Jurkat, Clone E6-1 (cell line): ENCODE measurements at regions not wholly inside any gene's neighbourhood (a gene's known extent, or its start where the extent isn't known, plus 50 kb on each side); places are given as distances from the start of the nearest gene placed in this dataset.

Source experiments
- DNase-seq: peaks from one replicate; pipeline ENCODE4 v3.0.0-alpha.2; 2011; ENCODE audit warnings: low read depth, low spot score
- H3K4me3 ChIP-seq: 2 replicates; pipeline ENCODE4 v1.5.1; 2011; ENCODE audit warnings: mild to moderate bottlenecking, low read length, control low read depth, moderate library complexity

- DNase-seq: no peak
- H3K4me3 ChIP-seq: no peak overlapping the region
Observed at GRCh38 chr2:226495466-226496272, 304.0 kb downstream of the IRS1 start.

DNA sequence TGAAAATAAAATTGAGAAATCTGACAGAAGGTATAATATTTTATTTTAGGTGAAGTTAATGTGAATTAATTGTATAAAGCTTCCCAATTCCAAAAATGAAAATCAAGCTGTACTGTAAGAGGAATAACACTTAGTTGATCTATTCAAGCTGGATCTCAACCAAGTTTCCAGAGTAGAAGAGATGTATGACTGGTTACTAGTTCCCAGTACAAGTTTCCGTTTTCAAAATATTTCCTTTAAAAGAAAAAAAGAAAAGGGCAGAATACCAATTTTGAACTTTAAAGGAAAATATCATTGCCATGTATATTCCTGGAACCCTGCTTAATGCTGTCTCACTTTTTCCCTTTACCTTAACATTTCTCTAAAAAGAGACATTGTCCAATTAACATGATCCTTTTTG, 308.5 kb downstream of the IRS1 start:
- DNase-seq: no peak
- H3K4me3 ChIP-seq: no peak overlapping the region

DNA sequence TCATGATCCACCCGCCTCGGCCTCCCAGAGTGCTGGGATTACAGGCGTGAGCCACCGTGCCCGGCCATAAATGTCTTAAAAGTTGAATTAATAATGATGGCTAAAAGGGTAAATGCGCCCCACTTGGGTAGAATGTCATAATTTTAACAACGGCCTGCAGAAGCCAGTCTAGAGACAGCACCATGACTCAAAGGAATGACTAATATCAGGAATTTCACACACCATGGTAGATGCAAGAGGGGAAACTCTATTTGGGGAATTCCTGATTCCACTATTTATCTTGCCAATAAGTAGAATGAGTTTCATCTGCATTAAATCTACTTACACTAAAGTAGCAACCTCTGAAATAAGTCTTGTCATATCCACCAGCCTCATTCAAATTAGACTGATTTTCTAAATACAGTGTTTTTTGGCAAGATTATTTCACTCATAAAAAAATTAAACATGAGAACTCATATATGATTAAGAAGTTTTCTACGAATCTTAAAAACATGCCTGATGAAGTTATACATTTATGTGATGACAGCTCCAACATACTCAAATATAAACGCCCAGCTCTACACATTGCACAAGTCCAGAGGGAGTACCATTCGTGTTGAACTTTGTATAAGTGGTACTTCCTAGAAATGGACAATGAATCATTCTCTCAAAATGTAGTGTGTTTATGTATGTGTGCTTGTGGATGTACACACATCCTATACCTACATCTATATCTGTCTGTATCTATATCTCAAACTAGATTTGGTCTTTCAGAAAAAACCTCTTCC, 309.7 kb downstream of the IRS1 start:
- no peak overlapping the region for H3K4me3 ChIP-seq
- DNase-seq: no peak

DNA sequence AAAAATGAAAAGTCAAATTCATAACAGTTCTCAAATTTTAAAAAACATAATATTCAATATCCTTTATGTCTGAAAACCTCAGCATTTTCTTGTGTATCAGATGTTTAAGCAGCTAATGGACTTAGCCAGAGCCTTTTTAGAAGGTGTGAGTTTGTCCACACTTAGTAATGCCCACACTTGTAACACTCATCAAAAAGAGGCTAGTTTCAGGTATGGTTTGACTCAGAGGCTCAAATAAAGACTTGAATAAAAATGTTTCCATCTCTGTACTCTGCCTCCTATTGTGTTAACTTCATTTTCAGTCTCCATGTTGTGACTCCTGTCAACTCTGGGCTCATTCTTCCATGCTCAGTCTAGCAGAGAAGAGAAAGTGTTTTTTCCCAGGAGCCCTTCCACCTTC, 311.6 kb downstream of the IRS1 start:
- no peak overlapping the region for H3K4me3 ChIP-seq
- DNase-seq: no peak

- DNase-seq: no peak
- no peak overlapping the region for H3K4me3 ChIP-seq
Observed at GRCh38 chr2:226487573-226487972, 312.0 kb downstream of the IRS1 start.

GRCh38 chr2:226483745-226484619, 315.6 kb downstream of the IRS1 start:
- H3K4me3 ChIP-seq: no peak overlapping the region
- DNase-seq: no peak

DNA sequence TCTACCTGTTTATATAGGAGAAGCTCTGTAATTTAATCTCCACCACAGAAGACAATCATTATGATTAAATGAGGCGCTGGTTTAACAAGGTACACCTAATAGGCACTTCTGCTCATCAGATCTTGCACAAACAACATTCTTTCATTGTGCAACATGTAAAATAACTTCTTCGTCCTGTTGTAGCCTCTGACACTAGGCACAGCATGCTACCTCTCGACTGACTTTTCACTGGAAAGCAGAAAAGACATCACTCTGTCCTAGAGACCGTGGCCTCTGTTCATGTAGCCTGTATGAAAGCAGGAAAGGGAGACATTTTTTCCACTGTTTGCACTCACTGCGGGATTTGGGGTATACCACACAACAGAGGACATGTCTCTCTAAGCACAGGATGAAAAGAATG, 316.5 kb downstream of the IRS1 start:
- DNase-seq: no peak
- H3K4me3 ChIP-seq: no peak overlapping the region

DNA sequence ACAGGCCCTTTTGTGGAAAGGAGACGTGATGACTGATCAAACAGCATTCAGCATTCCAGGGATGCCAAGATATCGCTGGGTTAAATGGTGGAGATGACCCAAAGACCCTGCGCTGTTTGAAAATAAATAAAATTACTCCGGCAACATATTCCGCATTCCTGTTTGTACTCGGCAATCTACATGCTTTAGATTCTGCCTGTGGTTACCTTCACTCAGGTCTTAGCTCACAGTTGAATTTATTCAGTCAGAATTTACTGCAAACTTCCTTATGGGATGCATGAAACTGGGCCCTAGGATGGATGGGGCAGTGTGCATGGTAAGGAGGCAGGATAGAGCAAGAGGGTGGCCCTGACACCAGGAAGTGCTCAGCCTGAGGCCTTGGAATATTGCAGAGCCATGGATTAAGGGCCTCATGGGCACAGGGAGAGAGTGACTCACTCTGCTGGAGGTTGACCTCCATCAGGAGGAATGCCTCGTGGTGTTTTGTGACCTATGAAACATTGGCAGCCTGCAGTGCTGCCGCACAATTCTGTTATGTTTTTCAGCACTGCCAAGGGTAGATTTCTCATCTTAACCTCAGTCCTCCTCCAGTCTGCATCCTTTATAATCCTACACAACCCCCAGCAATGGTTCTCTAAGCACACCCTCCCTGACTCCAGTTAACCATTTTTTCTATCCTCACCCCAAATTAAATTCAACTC, 321.4 kb downstream of the IRS1 start:
- DNase-seq: no peak
- no peak overlapping the region for H3K4me3 ChIP-seq

- H3K4me3 ChIP-seq: no peak overlapping the region
Observed at GRCh38 chr2:226477221-226478108, 322.2 kb downstream of the IRS1 start.

DNA sequence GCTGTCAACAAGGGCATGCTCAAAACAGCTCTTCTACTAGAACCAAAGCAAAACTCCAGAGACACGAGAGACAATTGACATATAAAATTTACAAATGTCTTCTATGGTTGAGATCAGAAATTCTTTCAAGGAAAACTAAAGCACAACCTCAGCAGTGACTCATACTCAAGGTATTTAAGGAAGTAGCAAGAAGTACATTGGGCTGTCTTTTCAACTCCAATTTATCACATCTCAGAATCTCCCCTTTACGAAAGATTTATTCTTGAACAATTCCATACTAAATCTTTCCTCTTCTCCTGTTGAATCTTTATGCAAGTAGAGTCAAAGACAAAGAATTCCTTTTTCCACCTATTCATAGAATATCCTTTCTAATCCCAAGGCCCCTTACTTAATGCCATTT, 324.0 kb downstream of the IRS1 start:
- H3K4me3 ChIP-seq: no peak overlapping the region
- DNase-seq: no peak

More at GRCh38 chr2:226477221-226478108, 322.2 kb downstream of the IRS1 start:
- DNase-seq: no peak

GRCh38 chr2:226474131-226474530, 325.5 kb downstream of the IRS1 start:
- no peak for DNase-seq
- H3K4me3 ChIP-seq: no peak overlapping the region

- H3K4me3 ChIP-seq: no peak overlapping the region
- no peak for DNase-seq
Observed at GRCh38 chr2:226471987-226472470, 327.6 kb downstream of the IRS1 start.

GRCh38 chr2:226467633-226468032, 332.0 kb downstream of the IRS1 start:
- DNase-seq: no peak
- no peak overlapping the region for H3K4me3 ChIP-seq

- no peak for DNase-seq
- H3K4me3 ChIP-seq: no peak overlapping the region
Observed at GRCh38 chr2:226467221-226467620, 332.4 kb downstream of the IRS1 start.

DNA sequence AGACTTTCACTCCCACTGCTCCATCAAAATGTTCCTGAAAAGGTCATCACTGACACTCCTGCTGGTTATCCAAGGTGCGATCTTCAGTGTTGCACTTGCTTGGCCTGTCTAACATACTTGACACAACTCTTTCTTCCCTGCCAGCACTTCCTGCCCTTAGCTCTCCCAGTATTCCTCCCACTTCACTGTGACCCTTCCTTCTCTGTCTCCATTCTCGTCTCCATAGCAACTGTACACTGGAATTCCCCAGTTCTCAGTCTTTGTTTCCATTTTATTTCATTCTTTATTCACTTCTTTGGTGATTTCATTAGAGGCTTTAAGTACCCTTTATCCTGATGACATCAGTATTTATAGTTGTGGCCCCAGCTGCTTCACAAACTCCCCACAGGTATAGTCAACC, 333.0 kb downstream of the IRS1 start:
- no peak overlapping the region for H3K4me3 ChIP-seq
- no peak for DNase-seq

GRCh38 chr2:226466124-226466523, 333.5 kb downstream of the IRS1 start:
- H3K4me3 ChIP-seq: no peak overlapping the region
- DNase-seq: no peak

DNA sequence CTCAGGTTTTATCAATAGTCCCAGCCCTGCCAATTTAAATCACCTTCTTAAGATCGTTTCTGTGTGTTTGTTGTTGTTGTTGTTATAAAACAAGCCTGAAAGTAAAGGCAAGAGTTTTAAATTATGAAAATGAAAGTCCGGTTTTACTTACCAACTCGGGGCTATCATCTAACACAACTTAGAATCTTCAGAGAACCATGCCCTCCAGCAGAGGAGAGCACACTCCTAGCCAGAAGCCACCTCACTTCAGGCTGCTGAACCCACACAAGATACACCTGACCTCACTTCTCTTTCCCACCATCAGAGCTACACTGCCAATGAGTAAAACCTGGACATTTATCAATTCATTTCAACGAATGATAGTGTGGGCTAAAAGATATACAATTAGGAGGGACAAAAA, 335.2 kb downstream of the IRS1 start:
- DNase-seq: no peak
- no peak overlapping the region for H3K4me3 ChIP-seq

DNA sequence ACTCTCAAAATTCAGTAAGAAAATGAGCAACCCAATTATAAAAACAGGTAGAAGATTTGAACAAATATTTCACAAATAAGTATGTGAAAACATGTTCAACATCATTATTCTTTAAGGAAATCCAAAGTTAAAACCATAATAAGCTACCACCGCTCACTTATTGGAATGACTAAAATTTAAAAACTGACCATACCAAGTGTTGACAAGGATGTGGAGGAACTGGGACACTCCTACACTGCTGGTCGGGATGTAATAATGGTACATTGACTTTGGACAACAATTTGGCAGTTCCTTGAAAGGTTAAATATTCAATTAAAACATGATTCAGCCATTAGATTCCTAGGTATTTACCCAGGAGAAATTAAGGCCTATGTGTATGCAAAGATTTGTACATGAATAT, 336.5 kb downstream of the IRS1 start:
- DNase-seq: no peak
- H3K4me3 ChIP-seq: no peak overlapping the region
